ENCODE measurements at regions not wholly inside any gene's neighbourhood (a gene's known extent, or its start where the extent isn't known, plus 50 kb on each side); places are given as distances from the start of the nearest gene placed in this dataset.

DNA sequence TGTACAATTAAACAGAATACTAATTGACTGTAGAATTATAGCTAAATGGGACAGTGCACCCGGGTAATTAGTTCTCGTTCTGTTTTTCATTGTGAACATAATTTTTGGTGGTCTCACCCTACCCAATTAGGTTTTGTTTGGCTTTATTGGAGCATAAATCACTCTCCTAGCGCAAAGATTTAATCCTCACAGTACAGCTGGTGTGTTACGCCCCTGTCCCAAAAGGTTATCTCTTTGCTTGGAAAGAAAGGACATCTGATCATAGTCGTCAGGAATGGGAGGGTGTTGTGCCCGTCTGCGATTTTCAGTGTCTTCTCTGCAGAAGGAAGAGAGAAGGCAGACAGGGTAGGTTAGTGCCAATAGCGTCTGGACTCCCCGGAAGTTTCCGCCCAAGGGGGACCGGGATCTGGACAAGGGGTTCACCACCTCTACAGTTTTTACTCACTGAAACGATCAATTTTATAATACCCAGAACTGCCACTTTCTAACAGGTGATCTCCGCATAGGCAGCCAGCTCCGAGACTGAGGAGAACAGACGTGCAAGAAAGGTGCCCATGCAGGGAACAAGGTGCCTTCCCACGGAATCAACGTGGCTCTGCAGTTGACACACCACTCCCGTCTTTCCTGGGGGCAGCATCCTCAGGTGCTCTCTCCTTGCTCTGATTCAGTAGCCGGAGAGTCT lies 617.4 kb upstream of the CDH4 start:
- ChIA-PET CTCF (ENCODE audit: unreplicated experiment) (no interaction called here), POLR2A (no interaction called here)
- H3K36me3 ChIP-seq (ENCODE audit: insufficient read depth, low read length): no peaks in the 10 kb centered on the region
- H3K9me2 ChIP-seq (ENCODE audit: insufficient read depth, low read length): no peaks in the 10 kb centered on the region
- intact Hi-C loops (cut with micrococcal nuclease; ENCODE audit: unreplicated experiment): no loop called here
- H3K27ac ChIP-seq (ENCODE audit: low read depth, low read length, poor library complexity, severe bottlenecking): no peak overlapping the region
- H3K4me1 ChIP-seq (ENCODE audit: insufficient read depth, low read length, poor library complexity, severe bottlenecking): no peaks in the 10 kb centered on the region
- BruUV-seq (replicated peaks): no TSS peak
- no peak overlapping the region for H3K4me3 ChIP-seq (ENCODE audit: low read depth, low read length, poor library complexity, severe bottlenecking)
- no peak overlapping the region for H2AFZ ChIP-seq (ENCODE audit: low read length)
- DNase-seq (ENCODE audit: low spot score): no peak
- H3K79me2 ChIP-seq (ENCODE audit: insufficient read depth, low read depth, low read length): no peaks in the 10 kb centered on the region
- TF ChIP-seq, protein P1, sequence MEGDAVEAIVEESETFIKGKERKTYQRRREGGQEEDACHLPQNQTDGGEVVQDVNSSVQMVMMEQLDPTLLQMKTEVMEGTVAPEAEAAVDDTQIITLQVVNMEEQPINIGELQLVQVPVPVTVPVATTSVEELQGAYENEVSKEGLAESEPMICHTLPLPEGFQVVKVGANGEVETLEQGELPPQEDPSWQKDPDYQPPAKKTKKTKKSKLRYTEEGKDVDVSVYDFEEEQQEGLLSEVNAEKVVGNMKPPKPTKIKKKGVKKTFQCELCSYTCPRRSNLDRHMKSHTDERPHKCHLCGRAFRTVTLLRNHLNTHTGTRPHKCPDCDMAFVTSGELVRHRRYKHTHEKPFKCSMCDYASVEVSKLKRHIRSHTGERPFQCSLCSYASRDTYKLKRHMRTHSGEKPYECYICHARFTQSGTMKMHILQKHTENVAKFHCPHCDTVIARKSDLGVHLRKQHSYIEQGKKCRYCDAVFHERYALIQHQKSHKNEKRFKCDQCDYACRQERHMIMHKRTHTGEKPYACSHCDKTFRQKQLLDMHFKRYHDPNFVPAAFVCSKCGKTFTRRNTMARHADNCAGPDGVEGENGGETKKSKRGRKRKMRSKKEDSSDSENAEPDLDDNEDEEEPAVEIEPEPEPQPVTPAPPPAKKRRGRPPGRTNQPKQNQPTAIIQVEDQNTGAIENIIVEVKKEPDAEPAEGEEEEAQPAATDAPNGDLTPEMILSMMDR (conservative IDR thresholded peaks at IDR 0.05; ENCODE audit: low read length): no peak
- no peak for TF ChIP-seq EZH2phosphoT487 (IDR thresholded peaks at IDR 0.05; ENCODE audit: borderline replicate concordance, low read depth, low read length)
- H3K4me2 ChIP-seq (ENCODE audit: low read length): no peak overlapping the region
- H3K9me3 ChIP-seq (ENCODE audit: low read length): no peaks in the 10 kb centered on the region
- no peaks in the 10 kb centered on the region for H4K20me1 ChIP-seq (ENCODE audit: insufficient read depth, low read length)

DNA sequence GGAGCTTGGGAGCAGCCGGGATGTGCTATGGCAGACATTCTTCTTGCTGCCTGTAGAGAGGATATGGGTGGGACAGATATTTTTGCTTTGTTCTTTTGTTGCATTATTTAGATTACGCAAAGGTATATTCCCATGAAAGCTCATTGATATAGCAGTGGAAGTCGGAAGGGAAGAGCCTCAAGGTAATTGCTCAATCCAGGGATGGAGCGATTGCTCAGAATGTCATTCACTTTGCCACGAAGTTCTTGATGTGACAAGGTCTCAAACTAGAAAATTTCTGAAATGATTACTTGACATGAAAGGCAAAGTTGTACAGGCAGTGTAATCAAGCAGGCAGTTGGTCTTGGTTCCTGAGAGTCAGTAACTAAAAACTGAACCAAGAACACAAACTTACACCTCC lies 615.6 kb upstream of the CDH4 start:
- Histone ChIP-seq H3K4me1 (ENCODE audit: insufficient read depth, low read length, poor library complexity, severe bottlenecking) (no peaks in the 10 kb centered on the region), H3K9me2 (ENCODE audit: insufficient read depth, low read length) (no peaks in the 10 kb centered on the region), H3K36me3 (ENCODE audit: insufficient read depth, low read length) (no peaks in the 10 kb centered on the region), H3K9me3 (ENCODE audit: low read length) (no peaks in the 10 kb centered on the region), H3K4me2 (ENCODE audit: low read length) (no peak overlapping the region), H3K79me2 (ENCODE audit: insufficient read depth, low read depth, low read length) (no peaks in the 10 kb centered on the region), H3K27ac (ENCODE audit: low read depth, low read length, poor library complexity, severe bottlenecking) (no peak overlapping the region), H4K20me1 (ENCODE audit: insufficient read depth, low read length) (no peaks in the 10 kb centered on the region), H3K4me3 (ENCODE audit: low read depth, low read length, poor library complexity, severe bottlenecking) (no peak overlapping the region), H2AFZ (ENCODE audit: low read length) (no peak overlapping the region)
- intact Hi-C loops (cut with micrococcal nuclease; ENCODE audit: unreplicated experiment): no loop called here
- ChIA-PET POLR2A (no interaction called here), CTCF (ENCODE audit: unreplicated experiment) (no interaction called here)
- no peak for DNase-seq (ENCODE audit: low spot score)
- no peak for TF ChIP-seq EZH2phosphoT487 (IDR thresholded peaks at IDR 0.05; ENCODE audit: borderline replicate concordance, low read depth, low read length)
- TF ChIP-seq, protein P1 (conservative IDR thresholded peaks at IDR 0.05; ENCODE audit: low read length): no peak
- BruUV-seq (replicated peaks): no TSS peak

DNA sequence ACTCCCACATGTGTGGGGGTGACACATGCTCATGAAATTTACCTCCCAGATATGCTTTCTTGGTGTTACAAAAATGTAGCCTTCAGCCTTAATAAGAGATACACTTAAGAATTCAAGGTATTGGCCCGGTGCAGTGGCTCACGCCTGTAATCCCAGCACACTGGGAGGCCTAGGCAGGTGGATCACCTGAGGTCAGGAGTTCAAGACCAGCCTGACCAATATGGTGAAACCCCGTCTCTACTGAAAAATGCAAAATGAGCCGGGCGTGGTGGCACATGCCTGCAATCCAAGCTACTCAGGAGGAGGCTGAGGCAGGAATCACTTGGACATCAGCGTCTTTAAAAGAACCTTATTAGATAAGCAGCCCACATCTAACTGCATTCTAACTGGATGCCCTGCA lies 614.3 kb upstream of the CDH4 start:
- TF ChIP-seq, protein P1 (conservative IDR thresholded peaks at IDR 0.05; ENCODE audit: low read length): no peak
- no peaks in the 10 kb centered on the region for H3K36me3 ChIP-seq (ENCODE audit: insufficient read depth, low read length)
- POLR2A ChIA-PET: no interaction called here

More for the DNA sequence above, 614.3 kb upstream of the CDH4 start:
- DNase-seq (ENCODE audit: low spot score): no peak
- no peaks in the 10 kb centered on the region for H3K79me2 ChIP-seq (ENCODE audit: insufficient read depth, low read depth, low read length)
- no peak overlapping the region for H3K4me2 ChIP-seq (ENCODE audit: low read length)
- CTCF ChIA-PET (ENCODE audit: unreplicated experiment): no interaction called here
- intact Hi-C loops (cut with micrococcal nuclease; ENCODE audit: unreplicated experiment): no loop called here
- no peak overlapping the region for H2AFZ ChIP-seq (ENCODE audit: low read length)
- H3K9me2 ChIP-seq (ENCODE audit: insufficient read depth, low read length): no peaks in the 10 kb centered on the region
- H3K9me3 ChIP-seq (ENCODE audit: low read length): no peaks in the 10 kb centered on the region
- no peak overlapping the region for H3K27ac ChIP-seq (ENCODE audit: low read depth, low read length, poor library complexity, severe bottlenecking)
- no peaks in the 10 kb centered on the region for H4K20me1 ChIP-seq (ENCODE audit: insufficient read depth, low read length)
- BruUV-seq (replicated peaks): no TSS peak
- H3K4me3 ChIP-seq (ENCODE audit: low read depth, low read length, poor library complexity, severe bottlenecking): no peak overlapping the region
- no peaks in the 10 kb centered on the region for H3K4me1 ChIP-seq (ENCODE audit: insufficient read depth, low read length, poor library complexity, severe bottlenecking)

Measured in OCI-LY7 (cell line).